ENCODE measurements at regions not wholly inside any gene's neighbourhood (a gene's known extent, or its start where the extent isn't known, plus 50 kb on each side); places are given as distances from the start of the nearest gene placed in this dataset.

DNA sequence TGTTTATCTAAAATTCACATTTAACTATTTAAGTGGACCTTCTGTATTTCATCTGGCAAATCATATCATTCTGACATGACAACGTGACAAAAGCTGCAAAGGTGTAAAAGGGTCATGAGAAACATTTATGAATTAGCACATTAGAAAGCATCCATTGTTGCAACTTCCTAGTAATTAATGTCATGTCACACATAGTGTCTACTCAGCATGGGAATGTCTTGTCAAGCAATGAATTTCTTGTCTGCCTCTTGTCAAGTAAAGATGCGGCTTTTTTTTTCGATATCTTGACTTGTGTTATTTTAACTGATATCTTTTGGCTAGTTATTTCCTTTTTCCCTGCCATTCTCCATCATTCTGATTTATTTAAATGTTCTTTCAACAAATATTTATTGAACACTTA is 463.5 kb upstream of the CXorf51B start:
- DNase-seq: no peak

DNA sequence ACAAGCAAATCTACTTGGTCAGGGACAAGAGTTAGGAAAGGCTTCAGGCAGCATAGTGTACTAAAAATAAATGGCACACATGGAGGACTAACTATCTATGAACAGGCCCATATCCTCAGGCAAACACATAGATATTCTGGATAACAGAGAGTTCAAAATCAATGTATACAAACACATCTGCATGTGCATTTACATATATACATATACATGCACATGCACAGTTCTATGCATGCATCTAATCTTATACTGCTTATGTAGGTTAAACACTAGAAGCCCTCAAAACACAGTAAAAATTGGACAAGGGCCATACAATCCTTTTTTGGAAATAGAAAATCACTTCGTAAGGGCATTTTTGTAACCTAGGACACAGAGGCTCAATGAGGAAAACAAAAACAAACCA is 458.0 kb upstream of the CXorf51B start:
- no peak for DNase-seq

DNA sequence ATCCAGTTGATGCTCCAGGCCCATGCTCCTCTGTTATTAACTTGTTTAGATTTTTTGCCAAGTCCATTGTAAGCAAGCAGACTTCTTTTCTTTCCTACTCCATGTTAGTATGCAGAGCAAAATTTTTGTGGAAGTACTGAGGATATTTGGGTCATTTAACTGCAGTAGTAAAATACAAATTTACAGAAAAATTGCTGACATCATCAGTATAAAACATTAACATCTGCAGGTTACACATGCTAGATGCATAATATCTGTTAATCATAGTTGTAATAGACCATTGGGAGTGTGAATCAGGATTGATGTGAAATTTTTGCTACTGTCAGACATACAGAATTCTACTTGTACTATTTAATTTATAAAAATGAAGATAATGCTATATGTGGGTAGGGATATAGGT is 454.1 kb upstream of the CXorf51B start:
- DNase-seq: no peak

DNA sequence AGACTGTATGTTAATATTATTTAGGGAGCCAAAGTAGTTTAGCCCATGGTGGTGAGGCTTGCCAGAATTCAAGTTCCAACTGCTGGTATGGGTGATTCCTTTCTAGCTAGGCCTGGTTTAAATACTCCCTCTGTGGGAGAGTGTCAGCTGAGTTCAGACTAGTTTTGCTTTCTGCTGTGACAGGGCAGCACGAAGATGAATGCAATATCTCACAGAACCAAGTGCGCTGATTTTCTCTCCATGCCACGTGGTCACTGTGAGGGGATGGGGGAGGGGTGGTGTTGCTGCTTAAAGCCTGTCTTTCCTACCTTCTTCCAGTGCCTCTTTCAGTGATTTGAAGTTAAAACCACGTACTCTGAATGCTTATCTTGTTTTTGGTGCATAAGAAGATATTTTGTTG is 445.7 kb upstream of the CXorf51B start:
- DNase-seq: no peak

DNA sequence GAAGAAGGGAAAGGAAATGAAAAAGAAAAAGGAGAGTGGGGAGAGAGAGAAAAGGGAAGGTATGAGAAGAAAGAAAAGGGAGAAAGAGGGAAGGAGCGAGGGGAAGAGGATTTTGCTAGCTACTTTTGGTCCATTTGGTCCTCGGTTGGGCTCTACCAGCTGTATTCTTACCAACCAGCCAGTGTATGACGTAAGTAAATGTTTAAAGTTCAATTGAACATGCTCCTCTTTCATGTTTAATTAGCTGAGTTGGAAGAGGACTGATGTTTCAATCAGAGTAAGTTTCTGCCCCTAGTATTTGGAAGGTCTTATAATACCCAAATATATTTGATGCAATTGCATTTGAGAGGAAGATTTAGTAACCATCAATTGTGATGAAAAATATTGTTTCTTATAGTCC is 424.0 kb upstream of the CXorf51B start:
- DNase-seq: no peak

DNA sequence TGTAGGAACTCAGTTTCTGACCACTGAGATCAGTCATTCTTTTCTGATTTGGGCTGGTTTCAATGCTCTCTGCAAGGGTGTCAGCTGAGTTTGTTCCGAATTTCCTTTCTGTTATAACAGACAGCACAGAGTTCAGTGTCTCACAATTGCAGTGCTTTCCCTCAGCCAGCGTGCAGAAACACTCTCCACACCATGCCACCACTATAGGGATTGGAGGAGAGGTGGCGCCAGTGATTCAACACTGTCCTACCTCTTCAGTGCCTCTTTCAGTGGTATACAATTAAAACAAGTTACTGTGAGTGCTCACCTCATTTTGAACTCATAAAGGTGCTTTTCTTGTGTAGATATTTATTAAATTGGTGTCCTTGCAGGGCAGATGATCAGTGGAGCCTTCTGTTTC is 413.2 kb upstream of the CXorf51B start:
- peak in 1 of 2 experiments; percentile 3 for DNase-seq

DNA sequence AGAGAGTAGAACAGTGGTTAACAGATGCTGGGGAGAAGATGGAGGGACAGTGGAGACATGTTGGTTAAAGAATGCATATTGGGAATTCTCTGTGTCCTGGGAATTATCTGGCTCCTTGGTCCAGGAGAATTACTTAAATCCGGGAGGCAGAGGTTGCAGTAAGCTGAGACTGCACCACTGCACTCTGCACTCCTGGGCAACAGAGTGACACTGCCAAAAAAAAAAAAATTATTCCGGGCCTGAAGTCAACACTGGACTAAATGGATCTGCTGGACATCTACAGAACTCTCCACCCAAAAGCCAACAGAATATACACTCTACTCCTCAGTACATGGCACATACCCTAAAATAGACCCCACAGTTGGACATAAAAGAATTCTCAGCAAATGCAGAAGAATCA is 400.0 kb upstream of the CXorf51B start:
- no peak for DNase-seq

DNA sequence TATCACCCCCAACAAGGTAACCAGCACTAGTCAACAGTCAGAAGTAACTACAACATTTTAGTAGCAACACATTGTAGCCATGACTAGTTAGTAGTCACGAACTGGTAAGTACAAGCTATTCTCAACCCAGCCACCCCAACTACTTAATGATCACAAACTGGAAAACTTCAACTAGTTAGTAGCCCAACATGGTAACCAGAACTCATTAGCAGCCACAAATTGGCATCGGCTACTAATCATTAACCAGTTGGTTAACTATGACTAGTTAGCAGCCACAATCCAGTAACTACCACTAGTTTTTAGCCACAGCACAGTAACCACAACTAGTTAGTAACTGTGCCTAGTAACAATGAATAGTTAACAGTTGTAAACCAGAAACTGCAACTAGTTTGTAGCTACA is 385.1 kb upstream of the CXorf51B start:
- no peak for DNase-seq

DNA sequence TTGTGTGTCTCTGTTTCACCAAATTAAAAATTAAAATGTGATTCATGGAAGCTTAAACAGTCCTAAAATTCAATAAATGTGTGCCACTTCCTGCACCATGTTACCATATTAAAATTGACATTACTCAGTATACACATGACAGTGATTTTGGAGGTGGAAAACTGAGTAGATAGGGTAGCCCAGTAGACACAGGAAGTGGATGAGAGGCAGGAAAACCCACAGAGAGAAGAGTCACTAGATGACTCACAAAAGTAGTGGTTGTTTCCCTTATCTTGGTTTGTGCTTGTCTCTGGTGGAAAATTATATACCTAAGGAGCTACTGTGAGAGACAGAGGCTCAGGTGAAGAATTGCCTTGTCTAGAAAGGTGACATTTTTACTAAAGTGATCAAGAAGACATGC is 375.8 kb upstream of the CXorf51B start:
- peak in 1 of 2 experiments; percentile 11 for DNase-seq

DNA sequence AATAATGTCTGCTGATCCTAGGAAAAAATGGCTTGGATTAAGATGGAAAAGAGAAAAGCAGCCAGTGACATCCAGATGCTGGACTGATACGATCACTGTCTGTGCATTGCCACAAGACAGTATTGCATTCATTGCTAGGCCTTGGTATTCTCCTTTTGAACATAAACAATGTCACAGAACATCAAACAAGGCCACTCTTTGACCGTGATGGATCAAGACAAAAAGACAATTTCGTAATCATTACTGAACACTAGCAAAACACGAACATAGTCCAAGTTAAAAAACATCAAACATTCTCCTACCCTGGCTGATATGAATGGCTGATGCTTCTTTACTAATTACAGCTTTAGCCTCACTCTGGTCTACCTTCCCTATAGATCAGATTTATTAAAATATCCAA is 374.1 kb upstream of the CXorf51B start:
- DNase-seq: no peak

DNA sequence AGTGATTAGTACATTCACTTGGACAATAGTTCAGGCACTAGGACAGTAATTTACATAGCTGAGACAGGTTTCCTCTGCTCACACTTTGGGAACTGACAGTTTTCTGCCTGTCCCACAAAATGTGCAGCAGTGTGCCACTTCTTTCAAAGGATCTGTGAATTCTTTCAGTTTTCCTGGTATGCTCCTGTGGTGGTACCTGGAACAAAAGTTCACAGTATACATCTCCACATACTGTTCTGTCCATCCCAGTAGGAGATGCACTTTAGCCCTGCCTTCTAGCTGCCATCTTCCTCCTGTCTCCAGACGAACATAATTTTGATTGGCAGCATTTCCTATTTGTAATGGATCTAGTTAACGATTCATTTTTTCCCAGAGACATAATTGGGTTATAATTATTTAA is 360.8 kb upstream of the CXorf51B start:
- DNase-seq: no peak

DNA sequence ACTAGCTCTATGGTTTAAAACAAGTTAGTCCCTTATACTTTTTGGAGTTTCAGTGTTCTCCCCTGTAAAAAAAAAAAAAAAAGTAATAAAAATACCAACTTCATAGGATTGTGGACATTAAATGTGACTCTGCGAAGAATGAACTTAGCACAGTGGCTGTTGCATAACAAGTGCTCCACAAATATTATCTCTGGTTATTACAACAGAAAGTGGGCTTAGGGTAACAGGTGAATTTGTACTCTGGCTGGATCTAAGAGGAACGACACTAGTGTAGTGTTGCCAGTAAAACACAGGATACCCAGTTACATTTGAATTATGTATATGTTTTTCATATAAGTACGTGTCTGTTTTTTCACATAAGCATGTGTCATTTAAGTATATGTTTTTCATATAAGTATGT is 360.3 kb upstream of the CXorf51B start:
- DNase-seq: no peak

DNA sequence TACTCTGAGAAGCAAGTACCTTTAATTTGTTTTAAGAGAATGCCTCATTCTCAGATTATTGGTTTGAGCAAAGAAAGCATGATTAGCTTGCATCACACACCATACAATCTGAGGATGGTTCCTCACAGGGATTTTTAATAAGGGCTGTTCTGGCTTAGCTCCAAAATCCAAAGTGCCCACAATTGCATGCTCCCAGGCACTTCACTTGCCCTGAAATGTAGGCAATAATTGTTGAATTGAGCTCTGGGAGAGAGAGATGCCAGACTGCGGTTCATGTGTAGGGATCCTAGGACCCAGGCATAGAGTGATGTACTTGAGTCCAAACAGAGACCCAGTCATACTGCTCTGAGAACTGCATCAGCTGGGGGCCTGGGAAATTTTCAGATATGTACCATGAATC is 358.4 kb upstream of the CXorf51B start:
- no peak for DNase-seq

DNA sequence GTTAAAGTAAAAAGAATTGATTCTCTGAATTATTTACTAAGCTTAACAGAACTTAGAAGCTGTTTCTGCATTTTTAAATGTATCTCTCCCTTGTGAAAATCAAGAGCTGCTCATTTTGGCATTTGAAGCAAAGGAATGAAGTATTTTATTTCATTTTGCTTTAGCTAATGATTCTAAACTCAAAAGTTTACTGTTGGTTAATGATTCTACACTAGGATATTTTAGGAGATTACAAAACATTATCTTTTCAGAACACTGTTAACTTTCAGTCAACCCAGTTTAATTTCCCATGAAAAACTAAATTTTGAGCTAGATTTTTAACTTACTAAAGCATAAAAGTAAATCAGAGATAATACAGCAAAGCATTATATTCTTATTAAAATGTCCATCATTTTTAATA is 355.2 kb upstream of the CXorf51B start:
- no peak for DNase-seq

DNA sequence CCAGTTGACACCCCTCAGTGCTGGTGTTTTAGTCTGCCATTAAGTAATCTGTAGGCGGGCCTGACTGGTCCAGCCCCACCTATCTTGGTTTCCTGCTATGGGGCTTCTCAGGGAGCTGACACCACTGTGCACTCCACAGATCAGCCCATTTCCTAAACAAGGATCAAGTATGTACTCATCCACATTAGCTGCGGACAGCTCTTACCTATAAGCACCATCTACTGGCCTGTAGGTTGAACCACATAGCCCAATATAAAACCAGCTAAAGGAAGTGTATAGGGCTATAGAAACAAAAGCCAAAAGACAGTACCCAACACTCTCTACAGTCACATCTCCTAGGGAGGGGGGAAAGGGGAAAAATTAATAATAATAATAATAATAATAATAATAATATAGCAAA is 353.5 kb upstream of the CXorf51B start:
- DNase-seq: no peak

DNA sequence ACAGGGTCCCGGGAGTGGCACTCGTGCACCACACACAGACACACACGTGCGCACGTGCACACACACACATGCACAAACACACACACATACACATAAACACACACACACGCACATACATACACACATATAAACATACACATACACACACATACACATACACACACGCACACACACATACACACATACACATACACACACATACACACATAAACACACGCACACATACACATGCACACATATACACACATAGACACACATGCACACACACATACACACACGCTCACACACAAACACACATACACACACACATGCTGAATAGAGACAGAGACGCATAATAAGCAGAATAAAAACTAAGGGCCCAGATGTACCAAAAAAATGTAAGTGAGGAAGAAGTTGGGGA is 332.2 kb upstream of the CXorf51B start:
- no peak for DNase-seq

DNA sequence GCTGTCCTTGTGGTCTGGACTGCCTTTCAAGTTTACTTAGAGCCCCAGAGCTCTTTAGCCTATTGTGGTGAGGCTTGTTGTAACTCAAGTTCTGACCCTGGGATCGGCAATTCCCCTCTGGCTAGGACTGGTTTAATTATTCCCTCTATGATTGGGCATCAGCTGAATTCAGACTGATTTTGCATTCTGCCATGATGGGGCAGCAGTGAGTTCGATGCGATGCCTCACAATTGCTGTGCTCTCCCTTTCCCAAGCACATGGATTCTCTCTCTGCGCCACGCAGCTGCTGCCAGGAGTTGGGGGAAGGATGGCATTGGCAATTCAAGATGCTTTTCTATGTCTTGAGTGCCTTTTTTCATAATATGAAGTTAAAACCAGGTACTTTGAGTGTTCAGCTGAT is 327.8 kb upstream of the CXorf51B start:
- DNase-seq: no peak

All from Kasumi-1 (cell line).